ENCODE measurements at regions not wholly inside any gene's neighbourhood (a gene's known extent, or its start where the extent isn't known, plus 50 kb on each side); places are given as distances from the start of the nearest gene placed in this dataset.

GRCh38 chr3:21055015-21055414, 696.0 kb downstream of the ZNF385D start:
- H3K27ac ChIP-seq (ENCODE audit: low read length) = no peak overlapping the region
- no peak overlapping the region for H3K9ac ChIP-seq (ENCODE audit: low read depth, low read length)
- H3K4me1 ChIP-seq (ENCODE audit: insufficient read depth, low read length) = no peaks in the 10 kb centered on the region
- no peak overlapping the region for H3K4me3 ChIP-seq (ENCODE audit: low read length)
- H3K9me3 ChIP-seq (ENCODE audit: insufficient read depth, low read depth, low read length) = no peaks in the 10 kb centered on the region
- H3K27me3 ChIP-seq (ENCODE audit: insufficient read depth, low read length) = no peaks in the 10 kb centered on the region
- H3K36me3 ChIP-seq (ENCODE audit: insufficient read depth, low read depth, low read length) = no peaks in the 10 kb centered on the region

- no peaks in the 10 kb centered on the region for H3K4me1 ChIP-seq (ENCODE audit: insufficient read depth, low read length)
- H3K4me3 ChIP-seq (ENCODE audit: low read length) = no peak overlapping the region
- H3K9me3 ChIP-seq (ENCODE audit: insufficient read depth, low read depth, low read length) = no peaks in the 10 kb centered on the region
- H3K9ac ChIP-seq (ENCODE audit: low read depth, low read length) = no peak overlapping the region
- H3K27me3 ChIP-seq (ENCODE audit: insufficient read depth, low read length) = no peaks in the 10 kb centered on the region
- H3K27ac ChIP-seq (ENCODE audit: low read length) = no peak overlapping the region
- H3K36me3 ChIP-seq (ENCODE audit: insufficient read depth, low read depth, low read length) = no peaks in the 10 kb centered on the region
These were observed 696.9 kb downstream of the ZNF385D start for GRCh38 chr3:21054064-21054463.

- Histone ChIP-seq H3K9me3 (ENCODE audit: insufficient read depth, low read depth, low read length) (no peaks in the 10 kb centered on the region), H3K27ac (ENCODE audit: low read length) (no peak overlapping the region), H3K9ac (ENCODE audit: low read depth, low read length) (no peak overlapping the region)
These were observed 701.5 kb downstream of the ZNF385D start for GRCh38 chr3:21049334-21050062.

GRCh38 chr3:21043139-21043538, 707.9 kb downstream of the ZNF385D start:
- H3K4me3 ChIP-seq (ENCODE audit: low read length) = no peak overlapping the region
- no peaks in the 10 kb centered on the region for H3K4me1 ChIP-seq (ENCODE audit: insufficient read depth, low read length)
- no peaks in the 10 kb centered on the region for H3K27me3 ChIP-seq (ENCODE audit: insufficient read depth, low read length)
- H3K27ac ChIP-seq (ENCODE audit: low read length) = no peak overlapping the region
- no peaks in the 10 kb centered on the region for H3K9me3 ChIP-seq (ENCODE audit: insufficient read depth, low read depth, low read length)
- no peak overlapping the region for H3K9ac ChIP-seq (ENCODE audit: low read depth, low read length)
- no peaks in the 10 kb centered on the region for H3K36me3 ChIP-seq (ENCODE audit: insufficient read depth, low read depth, low read length)

More at GRCh38 chr3:21049334-21050062, 701.5 kb downstream of the ZNF385D start:
- Histone ChIP-seq H3K4me3 (ENCODE audit: low read length) (no peak overlapping the region), H3K27me3 (ENCODE audit: insufficient read depth, low read length) (no peaks in the 10 kb centered on the region), H3K36me3 (ENCODE audit: insufficient read depth, low read depth, low read length) (no peaks in the 10 kb centered on the region), H3K4me1 (ENCODE audit: insufficient read depth, low read length) (no peaks in the 10 kb centered on the region)

- H3K4me1 ChIP-seq (ENCODE audit: insufficient read depth, low read length) = no peaks in the 10 kb centered on the region
- H3K27me3 ChIP-seq (ENCODE audit: insufficient read depth, low read length) = no peaks in the 10 kb centered on the region
- H3K4me3 ChIP-seq (ENCODE audit: low read length) = no peak overlapping the region
- H3K9ac ChIP-seq (ENCODE audit: low read depth, low read length) = no peak overlapping the region
- H3K36me3 ChIP-seq (ENCODE audit: insufficient read depth, low read depth, low read length) = no peaks in the 10 kb centered on the region
- H3K9me3 ChIP-seq (ENCODE audit: insufficient read depth, low read depth, low read length) = no peaks in the 10 kb centered on the region
- no peak overlapping the region for H3K27ac ChIP-seq (ENCODE audit: low read length)
These were observed 708.8 kb downstream of the ZNF385D start for GRCh38 chr3:21042184-21042583.

- Histone ChIP-seq H3K4me3 (ENCODE audit: low read length) (no peak overlapping the region), H3K9ac (ENCODE audit: low read depth, low read length) (no peak overlapping the region), H3K36me3 (ENCODE audit: insufficient read depth, low read depth, low read length) (no peaks in the 10 kb centered on the region), H3K9me3 (ENCODE audit: insufficient read depth, low read depth, low read length) (no peaks in the 10 kb centered on the region), H3K27ac (ENCODE audit: low read length) (no peak overlapping the region), H3K4me1 (ENCODE audit: insufficient read depth, low read length) (no peaks in the 10 kb centered on the region), H3K27me3 (ENCODE audit: insufficient read depth, low read length) (no peaks in the 10 kb centered on the region)
These were observed 709.4 kb downstream of the ZNF385D start for GRCh38 chr3:21041621-21042020.

- H3K36me3 ChIP-seq (ENCODE audit: insufficient read depth, low read depth, low read length) = no peaks in the 10 kb centered on the region
These were observed 714.1 kb downstream of the ZNF385D start for GRCh38 chr3:21036888-21037287.

GRCh38 chr3:21028412-21028811, 722.6 kb downstream of the ZNF385D start:
- H3K9me3 ChIP-seq (ENCODE audit: insufficient read depth, low read depth, low read length) = no peaks in the 10 kb centered on the region
- H3K4me1 ChIP-seq (ENCODE audit: insufficient read depth, low read length) = no peaks in the 10 kb centered on the region
- H3K27ac ChIP-seq (ENCODE audit: low read length) = no peak overlapping the region
- no peak overlapping the region for H3K4me3 ChIP-seq (ENCODE audit: low read length)
- no peaks in the 10 kb centered on the region for H3K36me3 ChIP-seq (ENCODE audit: insufficient read depth, low read depth, low read length)
- no peaks in the 10 kb centered on the region for H3K27me3 ChIP-seq (ENCODE audit: insufficient read depth, low read length)
- no peak overlapping the region for H3K9ac ChIP-seq (ENCODE audit: low read depth, low read length)

More at GRCh38 chr3:21036888-21037287, 714.1 kb downstream of the ZNF385D start:
- Histone ChIP-seq H3K9me3 (ENCODE audit: insufficient read depth, low read depth, low read length) (no peaks in the 10 kb centered on the region), H3K9ac (ENCODE audit: low read depth, low read length) (no peak overlapping the region), H3K27ac (ENCODE audit: low read length) (no peak overlapping the region), H3K4me1 (ENCODE audit: insufficient read depth, low read length) (no peaks in the 10 kb centered on the region), H3K27me3 (ENCODE audit: insufficient read depth, low read length) (no peaks in the 10 kb centered on the region), H3K4me3 (ENCODE audit: low read length) (no peak overlapping the region)

GRCh38 chr3:21024563-21024962, 726.4 kb downstream of the ZNF385D start:
- Histone ChIP-seq H3K4me1 (ENCODE audit: insufficient read depth, low read length) (no peaks in the 10 kb centered on the region), H3K4me3 (ENCODE audit: low read length) (no peak overlapping the region), H3K27me3 (ENCODE audit: insufficient read depth, low read length) (no peaks in the 10 kb centered on the region), H3K36me3 (ENCODE audit: insufficient read depth, low read depth, low read length) (no peaks in the 10 kb centered on the region), H3K9ac (ENCODE audit: low read depth, low read length) (no peak overlapping the region), H3K9me3 (ENCODE audit: insufficient read depth, low read depth, low read length) (no peaks in the 10 kb centered on the region), H3K27ac (ENCODE audit: low read length) (no peak overlapping the region)

GRCh38 chr3:21020681-21021080, 730.3 kb downstream of the ZNF385D start:
- H3K36me3 ChIP-seq (ENCODE audit: insufficient read depth, low read depth, low read length) = no peaks in the 10 kb centered on the region
- no peaks in the 10 kb centered on the region for H3K4me1 ChIP-seq (ENCODE audit: insufficient read depth, low read length)
- no peaks in the 10 kb centered on the region for H3K9me3 ChIP-seq (ENCODE audit: insufficient read depth, low read depth, low read length)
- no peak overlapping the region for H3K9ac ChIP-seq (ENCODE audit: low read depth, low read length)
- no peaks in the 10 kb centered on the region for H3K27me3 ChIP-seq (ENCODE audit: insufficient read depth, low read length)
- no peak overlapping the region for H3K27ac ChIP-seq (ENCODE audit: low read length)
- H3K4me3 ChIP-seq (ENCODE audit: low read length) = no peak overlapping the region

- H3K9me3 ChIP-seq (ENCODE audit: insufficient read depth, low read depth, low read length) = no peaks in the 10 kb centered on the region
- H3K4me3 ChIP-seq (ENCODE audit: low read length) = no peak overlapping the region
- H3K4me1 ChIP-seq (ENCODE audit: insufficient read depth, low read length) = no peaks in the 10 kb centered on the region
These were observed 731.0 kb downstream of the ZNF385D start for GRCh38 chr3:21020043-21020442.

GRCh38 chr3:21017115-21017852, 733.7 kb downstream of the ZNF385D start:
- no peaks in the 10 kb centered on the region for H3K27me3 ChIP-seq (ENCODE audit: insufficient read depth, low read length)
- no peaks in the 10 kb centered on the region for H3K36me3 ChIP-seq (ENCODE audit: insufficient read depth, low read depth, low read length)
- no peak overlapping the region for H3K27ac ChIP-seq (ENCODE audit: low read length)
- H3K9me3 ChIP-seq (ENCODE audit: insufficient read depth, low read depth, low read length) = no peaks in the 10 kb centered on the region
- H3K4me3 ChIP-seq (ENCODE audit: low read length) = no peak overlapping the region
- H3K4me1 ChIP-seq (ENCODE audit: insufficient read depth, low read length) = no peaks in the 10 kb centered on the region
- H3K9ac ChIP-seq (ENCODE audit: low read depth, low read length) = no peak overlapping the region

More at GRCh38 chr3:21020043-21020442, 731.0 kb downstream of the ZNF385D start:
- H3K27me3 ChIP-seq (ENCODE audit: insufficient read depth, low read length) = no peaks in the 10 kb centered on the region
- no peak overlapping the region for H3K9ac ChIP-seq (ENCODE audit: low read depth, low read length)
- H3K27ac ChIP-seq (ENCODE audit: low read length) = no peak overlapping the region
- no peaks in the 10 kb centered on the region for H3K36me3 ChIP-seq (ENCODE audit: insufficient read depth, low read depth, low read length)

Measured in iPS-20b (cell line).